Gastroesophageal sphincter (tissue), 4 donors: ENCODE measurements at regions not wholly inside any gene's neighbourhood (a gene's known extent, or its start where the extent isn't known, plus 50 kb on each side); places are given as distances from the start of the nearest gene placed in this dataset.
"Not testable (repeated sequence)": the region's sequence is repeated elsewhere in the genome, so short reads cannot be mapped to it uniquely, and the experiment has no call there.

Experiments
- ATAC-seq: fragments of 150-250 bp; one replicate; pipeline ENCODE4 v1.9.1; 2016; ENCODE audit warnings: mild to moderate bottlenecking, moderate library complexity
- H3K27ac ChIP-seq, 4 donors: fragments of 200-600 bp; sonication (generic) in 3 of 4; 1 replicate in 3 of 4; 2 replicates in 1 of 4; pipeline ENCODE4 v1.5.1; 2016 to 2019
- H3K27me3 ChIP-seq: fragments of 200-600 bp; sonication (generic); one replicate; pipeline ENCODE4 v1.5.1; 2019
- H3K36me3 ChIP-seq, 2 donors: fragments of 200-600 bp; sonication (generic); one replicate each; pipeline ENCODE4 v1.5.1; 2019; ENCODE audit warnings: control low read depth in 1 of 2
- H3K4me1 ChIP-seq, 3 donors: fragments of 200-600 bp; sonication (generic); 1 replicate in 2 of 3; 2 replicates in 1 of 3; pipeline ENCODE4 v1.5.1; 2016 to 2019; ENCODE audit warnings: control low read depth in 2 of 3
- H3K4me3 ChIP-seq, 2 donors: fragments of 200-600 bp; sonication (generic); one replicate each; pipeline ENCODE4 v1.5.1; 2019; ENCODE audit warnings: mild to moderate bottlenecking in 1 of 2, moderate library complexity in 1 of 2
- H3K9me3 ChIP-seq, 3 donors: fragments of 200-600 bp; sonication (generic); one replicate each; pipeline ENCODE4 v1.5.1; 2017 to 2019; ENCODE audit warnings: control low read depth in 2 of 3
- CTCF ChIP-seq, 4 experiments: fragments of 200-600 bp in 2 of 4; fragments of 450-650 bp in 2 of 4; sonication (generic) in 1 of 4; IDR thresholded peaks; one replicate each; pipeline ENCODE4 v1.5.1; 2017 to 2019; ENCODE audit warnings: antibody characterized with exemption in 4 of 4, mild to moderate bottlenecking in 2 of 4, moderate library complexity in 2 of 4
- EP300 ChIP-seq: sonication (generic); formaldehyde crosslinking; IDR thresholded peaks from one replicate; pipeline ENCODE4 v1.6.1; 2017; ENCODE audit warnings: antibody characterized with exemption, mild to moderate bottlenecking
- POLR2A ChIP-seq, 2 donors: fragments of 450-650 bp; IDR thresholded peaks; one replicate each; pipeline ENCODE4 v1.6.1; 2017; ENCODE audit warnings: antibody characterized with exemption in 2 of 2, mild to moderate bottlenecking in 2 of 2, moderate library complexity in 1 of 2
- POLR2AphosphoS5 ChIP-seq: sonication (generic); formaldehyde crosslinking; IDR thresholded peaks from one replicate; pipeline ENCODE4 v1.6.1; 2017; ENCODE audit warnings: antibody characterized with exemption
- WGBS, 2 donors: methylation state at CpG; one replicate each; pipeline ENCODE4 v1.1.5; 2018; ENCODE audit warnings: low coverage in 1 of 2; 5-methylcytosine and 5-hydroxymethylcytosine counted together

GRCh38 chr10:130354976-130355795 is 219.0 kb downstream of the GLRX3 start:
- Histone ChIP-seq H3K36me3 (no peaks in the 10 kb centered on the region), H3K4me1 (no peaks in the 10 kb centered on the region), H3K27me3 (peaks cover 6% of the 10 kb centered on the region), H3K27ac (no peak overlapping the region), H3K9me3 (no peaks in the 10 kb centered on the region), H3K4me3 (no peak overlapping the region)
- ATAC-seq: no peak
- 81 to 85% methylated on average over 3 to 11 of the region's 20 CpGs for whole genome bisulfite sequencing, 2 donors
- TF ChIP-seq POLR2A (IDR thresholded peaks at IDR 0.05): no peak
- TF ChIP-seq EP300: no peak
- no peak for TF ChIP-seq CTCF (IDR thresholded peaks at IDR 0.05)
- TF ChIP-seq POLR2AphosphoS5: no peak

GRCh38 chr10:130356429-130356828 is 220.2 kb downstream of the GLRX3 start:
- 73 to 100% methylated on average over 4 to 8 of the region's 23 CpGs for WGBS, 2 donors
- not testable (repeated sequence) for H3K9me3 ChIP-seq, ATAC-seq, H3K27me3 ChIP-seq, H3K36me3 ChIP-seq, H3K4me3 ChIP-seq, H3K4me1 ChIP-seq, H3K27ac ChIP-seq

GRCh38 chr10:130357226-130357625 is 221.0 kb downstream of the GLRX3 start:
- Histone ChIP-seq H3K27me3 (peaks cover 7% of the 10 kb centered on the region), H3K4me3 (no peak overlapping the region), H3K9me3 (no peaks in the 10 kb centered on the region), H3K4me1 (no peaks in the 10 kb centered on the region), H3K27ac (no peak overlapping the region), H3K36me3 (no peaks in the 10 kb centered on the region)
- WGBS, 2 donors: 72 to 80% methylated on average over 4 to 6 of the region's 9 CpGs
- ATAC-seq: no peak
- TF ChIP-seq EP300 (no peak), POLR2A (IDR thresholded peaks at IDR 0.05) (no peak), CTCF (IDR thresholded peaks at IDR 0.05) (no peak), POLR2AphosphoS5 (no peak)

- Histone ChIP-seq H3K4me3 (no peak overlapping the region), H3K27ac (no peak overlapping the region), H3K9me3 (no peaks in the 10 kb centered on the region), H3K36me3 (no peaks in the 10 kb centered on the region), H3K4me1 (no peaks in the 10 kb centered on the region), H3K27me3 (peaks cover 10% of the 10 kb centered on the region)
- ATAC-seq: no peak
- no peak for TF ChIP-seq CTCF (IDR thresholded peaks at IDR 0.05)
- TF ChIP-seq POLR2A (IDR thresholded peaks at IDR 0.05): no peak
- TF ChIP-seq POLR2AphosphoS5: no peak
- TF ChIP-seq EP300: no peak
- 0 to 72% methylated on average over 1 to 6 of the region's 12 CpGs for WGBS, 2 donors
Observed at GRCh38 chr10:130357951-130358350, 221.8 kb downstream of the GLRX3 start.

GRCh38 chr10:130358981-130359650 is 222.9 kb downstream of the GLRX3 start:
- H3K36me3 ChIP-seq: no peaks in the 10 kb centered on the region
- no peak overlapping the region for H3K27ac ChIP-seq
- no peak overlapping the region for H3K4me3 ChIP-seq
- WGBS, 2 donors: 63 to 64% methylated on average over 4 to 10 of the region's 23 CpGs
- H3K9me3 ChIP-seq: no peaks in the 10 kb centered on the region
- no peak for ATAC-seq
- H3K27me3 ChIP-seq: peaks cover 17% of the 10 kb centered on the region
- H3K4me1 ChIP-seq: no peaks in the 10 kb centered on the region
- TF ChIP-seq CTCF (IDR thresholded peaks at IDR 0.05) (no peak), EP300 (no peak), POLR2A (IDR thresholded peaks at IDR 0.05) (no peak), POLR2AphosphoS5 (no peak)
